ENCODE measurements at regions not wholly inside any gene's neighbourhood (a gene's known extent, or its start where the extent isn't known, plus 50 kb on each side); places are given as distances from the start of the nearest gene placed in this dataset.

GRCh38 chr4:96093057-96093456, 253.2 kb downstream of the PDHA2 start:
- CTCF ChIA-PET: no interaction called here
- DNase-seq: no peak
- H3K9me3 Mint-ChIP-seq (ENCODE audit: unreplicated experiment): no peaks in the 10 kb centered on the region
- no peaks in the 10 kb centered on the region for H3K4me1 Mint-ChIP-seq (ENCODE audit: low read depth, unreplicated experiment)
- POLR2A ChIA-PET: no interaction called here
- H3K36me3 Mint-ChIP-seq (ENCODE audit: insufficient read depth, unreplicated experiment): no peaks in the 10 kb centered on the region
- no TSS peak for BruUV-seq (replicated peaks)
- no peak for TF ChIP-seq CTCF (IDR thresholded peaks at IDR 0.05; ENCODE audit: insufficient read depth in 1 of 2, low read depth in 1 of 2, low read length in 1 of 2, severe bottlenecking in 1 of 2, unreplicated experiment in 1 of 2)
- intact Hi-C loops (cut with micrococcal nuclease; ENCODE audit: unreplicated experiment): no loop called here
- H3K4me3 ChIP-seq (ENCODE audit: low read depth, low read length): no peak overlapping the region
- H3K4me3 Mint-ChIP-seq (ENCODE audit: unreplicated experiment): no peak overlapping the region
- H3K27ac Mint-ChIP-seq (ENCODE audit: unreplicated experiment): no peak overlapping the region
- H3K27me3 ChIP-seq (replicated peaks; ENCODE audit: control insufficient read depth, insufficient read depth, low read length): no peaks in the 10 kb centered on the region
- no peaks in the 10 kb centered on the region for H3K27me3 Mint-ChIP-seq (ENCODE audit: insufficient read depth, unreplicated experiment)
- H3K4me1 ChIP-seq: no peaks in the 10 kb centered on the region
- H3K9me3 ChIP-seq: no peaks in the 10 kb centered on the region
- no peaks in the 10 kb centered on the region for H3K36me3 ChIP-seq (ENCODE audit: control insufficient read depth, insufficient read depth, low read length)

GRCh38 chr4:96093563-96093962, 253.7 kb downstream of the PDHA2 start:
- ChIA-PET CTCF (no interaction called here), POLR2A (no interaction called here)
- H3K36me3 Mint-ChIP-seq (ENCODE audit: insufficient read depth, unreplicated experiment): no peaks in the 10 kb centered on the region
- Histone ChIP-seq H3K4me1 (no peaks in the 10 kb centered on the region), H3K9me3 (no peaks in the 10 kb centered on the region), H3K27me3 (replicated peaks; ENCODE audit: control insufficient read depth, insufficient read depth, low read length) (no peaks in the 10 kb centered on the region), H3K36me3 (ENCODE audit: control insufficient read depth, insufficient read depth, low read length) (no peaks in the 10 kb centered on the region), H3K4me3 (ENCODE audit: low read depth, low read length) (no peak overlapping the region)
- no peak for TF ChIP-seq CTCF (IDR thresholded peaks at IDR 0.05; ENCODE audit: insufficient read depth in 1 of 2, low read depth in 1 of 2, low read length in 1 of 2, severe bottlenecking in 1 of 2, unreplicated experiment in 1 of 2)
- no peaks in the 10 kb centered on the region for H3K27me3 Mint-ChIP-seq (ENCODE audit: insufficient read depth, unreplicated experiment)
- BruUV-seq (replicated peaks): no TSS peak
- intact Hi-C loops (cut with micrococcal nuclease; ENCODE audit: unreplicated experiment): no loop called here
- no peak overlapping the region for H3K27ac Mint-ChIP-seq (ENCODE audit: unreplicated experiment)
- no peak for DNase-seq
- no peaks in the 10 kb centered on the region for H3K4me1 Mint-ChIP-seq (ENCODE audit: low read depth, unreplicated experiment)
- no peaks in the 10 kb centered on the region for H3K9me3 Mint-ChIP-seq (ENCODE audit: unreplicated experiment)
- no peak overlapping the region for H3K4me3 Mint-ChIP-seq (ENCODE audit: unreplicated experiment)

GRCh38 chr4:96094183-96094582, 254.3 kb downstream of the PDHA2 start:
- Histone ChIP-seq H3K4me3 (ENCODE audit: low read depth, low read length) (no peak overlapping the region), H3K9me3 (no peaks in the 10 kb centered on the region), H3K27me3 (replicated peaks; ENCODE audit: control insufficient read depth, insufficient read depth, low read length) (no peaks in the 10 kb centered on the region), H3K36me3 (ENCODE audit: control insufficient read depth, insufficient read depth, low read length) (no peaks in the 10 kb centered on the region), H3K4me1 (no peaks in the 10 kb centered on the region)
- ChIA-PET CTCF (no interaction called here), POLR2A (no interaction called here)
- no peak for TF ChIP-seq CTCF (IDR thresholded peaks at IDR 0.05; ENCODE audit: insufficient read depth in 1 of 2, low read depth in 1 of 2, low read length in 1 of 2, severe bottlenecking in 1 of 2, unreplicated experiment in 1 of 2)
- Mint-ChIP-seq H3K4me3 (ENCODE audit: unreplicated experiment) (no peak overlapping the region), H3K27ac (ENCODE audit: unreplicated experiment) (no peak overlapping the region), H3K4me1 (ENCODE audit: low read depth, unreplicated experiment) (no peaks in the 10 kb centered on the region), H3K36me3 (ENCODE audit: insufficient read depth, unreplicated experiment) (no peaks in the 10 kb centered on the region), H3K9me3 (ENCODE audit: unreplicated experiment) (no peaks in the 10 kb centered on the region), H3K27me3 (ENCODE audit: insufficient read depth, unreplicated experiment) (no peaks in the 10 kb centered on the region)
- DNase-seq: no peak
- no TSS peak for BruUV-seq (replicated peaks)
- intact Hi-C loops (cut with micrococcal nuclease; ENCODE audit: unreplicated experiment): no loop called here
